Spleen (tissue), 7 donors: ENCODE measurements at regions not wholly inside any gene's neighbourhood (a gene's known extent, or its start where the extent isn't known, plus 50 kb on each side); places are given as distances from the start of the nearest gene placed in this dataset.
"Not testable (repeated sequence)": the region's sequence is repeated elsewhere in the genome, so short reads cannot be mapped to it uniquely, and the experiment has no call there.

Experiments used
- POLR2A ChIP-seq, 3 donors: fragments of 450-650 bp; IDR thresholded peaks; one replicate each; pipeline ENCODE4 v1.5.1; 2017; ENCODE audit warnings: antibody characterized with exemption in 3 of 3, mild to moderate bottlenecking in 1 of 3
- POLR2AphosphoS5 ChIP-seq, 3 donors: sonication (generic); formaldehyde crosslinking; IDR thresholded peaks; one replicate each; pipeline ENCODE4 v1.5.1; 2017; ENCODE audit warnings: antibody characterized with exemption in 3 of 3
- TF ChIP-seq, protein P1 (sequence below), 11 experiments: fragments of 200-600 bp in 7 of 11; fragments of 450-650 bp in 4 of 11; sonication (generic) in 4 of 11; IDR thresholded peaks in 8 of 11; conservative IDR thresholded peaks in 3 of 11; 1 replicate in 7 of 11; 2 replicates in 4 of 11; pipeline versions ENCODE4 v1.4.0 to v1.8.0; 2016 to 2021; ENCODE audit warnings: antibody characterized with exemption in 11 of 11, inconsistent platforms in 4 of 11, mild to moderate bottlenecking in 1 of 11
- donor health status: DM: no; HTN: no; CAD: no; lungs with moderate emphysema.
- donor health status: DM: no; HTN: no; CAD: no.
- donor health status: DM: no; HTN: no; CAD: no.

DNA sequence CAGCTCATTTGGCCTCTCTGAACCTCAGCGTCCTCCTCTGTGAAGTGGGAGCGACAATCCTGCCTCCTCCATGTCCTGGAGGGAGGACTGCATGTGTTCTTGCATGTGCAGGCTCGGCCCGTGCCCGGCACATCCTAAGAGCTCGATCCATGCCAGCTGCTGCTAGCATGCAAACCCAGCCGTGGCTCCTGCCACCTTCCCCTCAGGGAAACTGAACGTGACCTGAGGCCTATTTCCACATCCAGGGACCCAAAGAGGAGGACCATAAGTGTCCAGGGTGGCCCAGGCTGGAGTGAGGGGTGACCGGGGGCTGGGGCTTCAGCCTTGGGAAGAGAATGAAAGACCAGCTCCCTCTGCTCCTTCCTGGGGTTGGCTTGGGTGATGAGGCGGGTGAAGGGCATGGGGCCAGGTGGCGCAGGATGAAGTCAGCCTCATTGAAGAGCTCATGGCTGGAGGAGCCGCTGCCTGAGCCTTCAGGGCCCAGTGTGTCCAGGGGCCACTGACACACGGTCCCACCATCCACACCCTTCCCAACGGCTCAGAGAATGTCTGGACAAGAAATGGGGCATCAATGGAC is 115.7 kb upstream of the AKAP13 start:
- TF ChIP-seq, protein P1, sequence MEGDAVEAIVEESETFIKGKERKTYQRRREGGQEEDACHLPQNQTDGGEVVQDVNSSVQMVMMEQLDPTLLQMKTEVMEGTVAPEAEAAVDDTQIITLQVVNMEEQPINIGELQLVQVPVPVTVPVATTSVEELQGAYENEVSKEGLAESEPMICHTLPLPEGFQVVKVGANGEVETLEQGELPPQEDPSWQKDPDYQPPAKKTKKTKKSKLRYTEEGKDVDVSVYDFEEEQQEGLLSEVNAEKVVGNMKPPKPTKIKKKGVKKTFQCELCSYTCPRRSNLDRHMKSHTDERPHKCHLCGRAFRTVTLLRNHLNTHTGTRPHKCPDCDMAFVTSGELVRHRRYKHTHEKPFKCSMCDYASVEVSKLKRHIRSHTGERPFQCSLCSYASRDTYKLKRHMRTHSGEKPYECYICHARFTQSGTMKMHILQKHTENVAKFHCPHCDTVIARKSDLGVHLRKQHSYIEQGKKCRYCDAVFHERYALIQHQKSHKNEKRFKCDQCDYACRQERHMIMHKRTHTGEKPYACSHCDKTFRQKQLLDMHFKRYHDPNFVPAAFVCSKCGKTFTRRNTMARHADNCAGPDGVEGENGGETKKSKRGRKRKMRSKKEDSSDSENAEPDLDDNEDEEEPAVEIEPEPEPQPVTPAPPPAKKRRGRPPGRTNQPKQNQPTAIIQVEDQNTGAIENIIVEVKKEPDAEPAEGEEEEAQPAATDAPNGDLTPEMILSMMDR (IDR thresholded peaks at IDR 0.05 in 8 of 11, conservative IDR thresholded peaks at IDR 0.05 in 3 of 11), result not testable (repeated sequence)
- TF ChIP-seq POLR2A, POLR2AphosphoS5 (IDR thresholded peaks at IDR 0.05): not testable (repeated sequence)
